SK-N-SH (cell line): ENCODE measurements at regions not wholly inside any gene's neighbourhood (a gene's known extent, or its start where the extent isn't known, plus 50 kb on each side); places are given as distances from the start of the nearest gene placed in this dataset.

Experiments
- CTCF ChIA-PET: fragments of 300-600, 350-600 bp; formaldehyde crosslinking; extraction: SDS; loops from one replicate; lab custom pipeline; 2021; lab: Yijun Ruan, JAX
- POLR2A ChIA-PET: fragments of 350-600 bp; sonication (Branson Sonifier 250); formaldehyde crosslinking; extraction: SDS; loops from one replicate; lab custom pipeline; 2020; ENCODE audit warnings: antibody characterized with exemption, inconsistent platforms; lab: Yijun Ruan, JAX
- DNase-seq: peaks from one replicate; pipeline ENCODE4 v3.0.0; 2012
- H2AFZ ChIP-seq: fragments of 200-600 bp; sonication (generic); 2 replicates; pipeline ENCODE4 v1.8.1; 2016; ENCODE audit warnings: antibody characterized with exemption, mild to moderate bottlenecking, low read depth
- H3F3A ChIP-seq: fragments of 200-600 bp; sonication (generic); replicated peaks from 2 replicates; pipeline ENCODE3; 2016; ENCODE audit warnings: antibody characterized with exemption, mild to moderate bottlenecking; ENCODE audit not compliant: insufficient read depth
- H3K27ac ChIP-seq, 2 experiments: fragments of 200-500 bp in 1 of 2; fragments of 200-600 bp in 1 of 2; sonication (Bioruptor generic) in 1 of 2; sonication (generic), shearing (Covaris generic) in 1 of 2; 2 replicates each; pipeline versions ENCODE4 v1.5.1 to v1.6.1; 2014 to 2016; ENCODE audit warnings: low read depth in 2 of 2, inconsistent platforms in 1 of 2, low read length in 1 of 2, mild to moderate bottlenecking in 1 of 2, mixed read lengths in 1 of 2
- H3K27me3 ChIP-seq: fragments of 200-600 bp; sonication (generic), shearing (Covaris generic); 2 replicates; pipeline ENCODE4 v1.6.1; 2016; ENCODE audit warnings: mixed run types; ENCODE audit not compliant: insufficient read depth
- H3K36me3 ChIP-seq, 2 experiments: fragments of 200-500 bp in 1 of 2; fragments of 200-600 bp in 1 of 2; sonication (Bioruptor generic) in 1 of 2; sonication (generic) in 1 of 2; replicated peaks in 1 of 2; 2 replicates each; pipeline versions ENCODE3 to v1.5.1; 2014 to 2016; ENCODE audit warnings: low read length in 1 of 2, mild to moderate bottlenecking in 1 of 2; ENCODE audit not compliant: insufficient read depth in 2 of 2, control insufficient read depth in 1 of 2
- H3K4me1 ChIP-seq, 2 experiments: fragments of 200-500 bp in 1 of 2; fragments of 200-600 bp in 1 of 2; sonication (Bioruptor generic) in 1 of 2; sonication (generic), shearing (Covaris generic) in 1 of 2; 2 replicates each; pipeline versions ENCODE4 v1.5.1 to v1.6.1; 2014 to 2016; ENCODE audit warnings: low read depth in 1 of 2, low read length in 1 of 2, mixed run types in 1 of 2; ENCODE audit not compliant: insufficient read depth in 2 of 2, control insufficient read depth in 1 of 2
- H3K4me2 ChIP-seq: fragments of 200-600 bp; sonication (generic), shearing (Covaris generic); 2 replicates; pipeline ENCODE4 v1.6.1; 2017; ENCODE audit warnings: mixed run types
- H3K4me3 ChIP-seq, 2 experiments: fragments of 200-500 bp in 1 of 2; fragments of 200-600 bp in 1 of 2; sonication (Bioruptor generic) in 1 of 2; sonication (generic), shearing (Covaris generic) in 1 of 2; 2 replicates each; pipeline versions ENCODE4 v1.5.1 to v1.8.1; 2014 to 2016; ENCODE audit warnings: low read depth in 2 of 2, inconsistent platforms in 1 of 2, low read length in 1 of 2, mild to moderate bottlenecking in 1 of 2, mixed read lengths in 1 of 2, moderate library complexity in 1 of 2
- H3K79me2 ChIP-seq: fragments of 200-600 bp; sonication (generic); 2 replicates; pipeline ENCODE4 v1.8.1; 2017; ENCODE audit warnings: mild to moderate bottlenecking; ENCODE audit not compliant: insufficient read depth
- H3K9ac ChIP-seq: fragments of 200-600 bp; sonication (generic); 2 replicates; pipeline ENCODE4 v1.6.1; 2017; ENCODE audit warnings: mixed run types
- H3K9me2 ChIP-seq: fragments of 200-600 bp; sonication (generic); 2 replicates; pipeline ENCODE4 v1.6.1; 2017; ENCODE audit warnings: mixed run types
- H3K9me3 ChIP-seq: fragments of 200-600 bp; sonication (generic); 2 replicates; pipeline ENCODE4 v1.6.1; 2017; ENCODE audit warnings: mixed run types, mild to moderate bottlenecking, moderate library complexity
- H4K20me1 ChIP-seq: fragments of 200-600 bp; sonication (generic); 2 replicates; pipeline ENCODE4 v1.6.1; 2017; ENCODE audit warnings: mild to moderate bottlenecking, mixed run types; ENCODE audit not compliant: insufficient read depth
- CHD2 ChIP-seq: fragments of 150-350 bp; IDR thresholded peaks from 2 replicates; pipeline ENCODE4 v1.6.1; 2018; ENCODE audit warnings: low read length; ENCODE audit not compliant: partially characterized antibody
- ELF1 ChIP-seq: IDR thresholded peaks from 2 replicates; pipeline ENCODE4 v1.4.0; 2012
- EZH2phosphoT487 ChIP-seq: fragments of 200-600 bp; sonication (generic); IDR thresholded peaks from 2 replicates; pipeline ENCODE4 v1.6.1; 2017; ENCODE audit warnings: low read depth, mixed run types, mild to moderate bottlenecking, antibody characterized with exemption, moderate library complexity, borderline replicate concordance
- FOSL2 ChIP-seq: IDR thresholded peaks from 2 replicates; pipeline ENCODE4 v1.4.0; 2012; ENCODE audit warnings: low read depth, mild to moderate bottlenecking, moderate library complexity, borderline replicate concordance
- FOXM1 ChIP-seq: IDR thresholded peaks from 2 replicates; pipeline ENCODE4 v1.4.0; 2012; ENCODE audit warnings: low read depth, mild to moderate bottlenecking
- GABPA ChIP-seq: IDR thresholded peaks from 2 replicates; pipeline ENCODE4 v1.4.0; 2012; ENCODE audit warnings: low read depth, mild to moderate bottlenecking
- MAX ChIP-seq: IDR thresholded peaks from 2 replicates; pipeline ENCODE4 v1.4.0; 2012; ENCODE audit warnings: low read depth
- MEF2A ChIP-seq: IDR thresholded peaks from 2 replicates; pipeline ENCODE4 v1.4.0; 2012; ENCODE audit warnings: low read depth, borderline replicate concordance
- NFIC ChIP-seq: IDR thresholded peaks from 2 replicates; pipeline ENCODE4 v1.4.0; 2012; ENCODE audit warnings: borderline replicate concordance
- NRF1 ChIP-seq: IDR thresholded peaks from 2 replicates; pipeline ENCODE4 v1.6.1; 2012; ENCODE audit warnings: low read depth, mild to moderate bottlenecking, low read length
- PBX3 ChIP-seq: IDR thresholded peaks from 2 replicates; pipeline ENCODE4; 2012
- POLR2AphosphoS5 ChIP-seq: IDR thresholded peaks from 2 replicates; pipeline ENCODE4 v1.6.1; 2012; ENCODE audit warnings: low read depth, low read length
- RXRA ChIP-seq: IDR thresholded peaks from 2 replicates; pipeline ENCODE4 v1.4.0; 2012; ENCODE audit warnings: low read depth, mild to moderate bottlenecking, borderline replicate concordance
- SIN3A ChIP-seq: IDR thresholded peaks from 2 replicates; pipeline ENCODE4 v1.6.1; 2012; ENCODE audit warnings: low read depth, mild to moderate bottlenecking, low read length, moderate library complexity, borderline replicate concordance
- TCF12 ChIP-seq: IDR thresholded peaks from 2 replicates; pipeline ENCODE4 v1.4.0; 2012
- TEAD4 ChIP-seq: IDR thresholded peaks from 2 replicates; pipeline ENCODE4 v1.4.0; 2012; ENCODE audit warnings: mild to moderate bottlenecking, borderline replicate concordance; ENCODE audit not compliant: insufficient read depth
- USF1 ChIP-seq: IDR thresholded peaks from 2 replicates; pipeline ENCODE4 v1.4.0; 2012; ENCODE audit warnings: low read depth, borderline replicate concordance
- YY1 ChIP-seq: IDR thresholded peaks from 2 replicates; pipeline ENCODE4 v1.4.0; 2012; ENCODE audit warnings: low read depth, mild to moderate bottlenecking
- WGBS: methylation state at CpG from one replicate; pipeline ENCODE4 v1.1.6; 2017; ENCODE audit warnings: low lambda C conversion rate; 5-methylcytosine and 5-hydroxymethylcytosine counted together
- TF ChIP-seq, protein P1 (sequence below): IDR thresholded peaks from 2 replicates; pipeline ENCODE4 v1.6.1; 2012; ENCODE audit warnings: mild to moderate bottlenecking, low read depth, low read length, moderate library complexity
- TF ChIP-seq, protein P2 (sequence below): IDR thresholded peaks from 2 replicates; pipeline ENCODE4 v1.4.0; 2012; ENCODE audit warnings: low read depth, borderline replicate concordance

DNA sequence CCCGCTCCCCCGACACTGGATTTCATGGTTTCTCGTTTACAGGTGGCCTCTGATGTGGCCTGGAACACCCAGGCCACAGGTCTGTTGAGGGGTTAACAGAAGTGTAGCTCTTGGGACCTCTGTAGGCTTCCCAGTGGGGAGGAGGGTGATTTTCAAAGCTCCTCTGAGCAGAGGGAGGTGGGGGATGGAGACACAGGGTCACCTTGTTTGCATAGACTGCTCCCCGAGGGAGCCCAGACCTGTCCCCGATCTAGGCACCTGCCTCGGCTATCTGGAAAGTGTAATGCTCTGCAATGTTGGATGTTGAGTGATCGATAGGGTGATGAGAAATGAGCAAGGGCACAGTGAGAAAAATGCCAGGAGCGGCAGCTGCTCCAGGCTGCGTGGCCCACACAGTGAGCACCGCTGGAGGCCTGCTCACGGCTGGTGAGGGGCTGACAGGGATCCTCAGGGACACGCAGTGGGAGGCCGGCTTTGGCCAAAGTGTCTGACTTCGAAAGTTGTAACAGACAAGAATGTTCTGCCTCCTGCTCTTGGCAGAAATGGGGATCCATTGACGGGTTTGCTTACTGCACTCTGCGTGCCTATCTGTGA lies 594.1 kb downstream of the BRD1 start:
- no peaks in the 10 kb centered on the region; the same call in 1 of the 2 replicates for H3K27me3 ChIP-seq
- H3K4me2 ChIP-seq = no peak overlapping the region
- WGBS = 30% methylated on average over 13 of the region's 16 CpGs
- no peak for DNase-seq
- H3K79me2 ChIP-seq = no peaks in the 10 kb centered on the region
- no peaks in the 10 kb centered on the region for H4K20me1 ChIP-seq
- no peaks in the 10 kb centered on the region for H3K9me2 ChIP-seq
- no peak overlapping the region for H3K27ac ChIP-seq
- no peaks in the 10 kb centered on the region for H3K9me3 ChIP-seq
- no peak overlapping the region for H3K9ac ChIP-seq
- CTCF ChIA-PET = no interaction called here
- H2AFZ ChIP-seq = no peak overlapping the region
- H3K4me1 ChIP-seq = no peaks in the 10 kb centered on the region; a peak in 1 of 4 replicates
- H3F3A ChIP-seq = no peaks in the 10 kb centered on the region
- H3K4me3 ChIP-seq = no peak overlapping the region
- POLR2A ChIA-PET = no interaction called here
- H3K36me3 ChIP-seq = no peaks in the 10 kb centered on the region
- TF ChIP-seq MEF2A (no peak), CHD2 (no peak), EZH2phosphoT487 (no peak), FOXM1 (no peak), TEAD4 (no peak), NRF1 (no peak), POLR2AphosphoS5 (no peak), FOSL2 (no peak), YY1 (no peak), GABPA (no peak), USF1 (no peak), ELF1 (no peak), RXRA (no peak), PBX3 (no peak), TCF12 (no peak), SIN3A (no peak), MAX (no peak), NFIC (no peak)
- TF ChIP-seq, protein P1, sequence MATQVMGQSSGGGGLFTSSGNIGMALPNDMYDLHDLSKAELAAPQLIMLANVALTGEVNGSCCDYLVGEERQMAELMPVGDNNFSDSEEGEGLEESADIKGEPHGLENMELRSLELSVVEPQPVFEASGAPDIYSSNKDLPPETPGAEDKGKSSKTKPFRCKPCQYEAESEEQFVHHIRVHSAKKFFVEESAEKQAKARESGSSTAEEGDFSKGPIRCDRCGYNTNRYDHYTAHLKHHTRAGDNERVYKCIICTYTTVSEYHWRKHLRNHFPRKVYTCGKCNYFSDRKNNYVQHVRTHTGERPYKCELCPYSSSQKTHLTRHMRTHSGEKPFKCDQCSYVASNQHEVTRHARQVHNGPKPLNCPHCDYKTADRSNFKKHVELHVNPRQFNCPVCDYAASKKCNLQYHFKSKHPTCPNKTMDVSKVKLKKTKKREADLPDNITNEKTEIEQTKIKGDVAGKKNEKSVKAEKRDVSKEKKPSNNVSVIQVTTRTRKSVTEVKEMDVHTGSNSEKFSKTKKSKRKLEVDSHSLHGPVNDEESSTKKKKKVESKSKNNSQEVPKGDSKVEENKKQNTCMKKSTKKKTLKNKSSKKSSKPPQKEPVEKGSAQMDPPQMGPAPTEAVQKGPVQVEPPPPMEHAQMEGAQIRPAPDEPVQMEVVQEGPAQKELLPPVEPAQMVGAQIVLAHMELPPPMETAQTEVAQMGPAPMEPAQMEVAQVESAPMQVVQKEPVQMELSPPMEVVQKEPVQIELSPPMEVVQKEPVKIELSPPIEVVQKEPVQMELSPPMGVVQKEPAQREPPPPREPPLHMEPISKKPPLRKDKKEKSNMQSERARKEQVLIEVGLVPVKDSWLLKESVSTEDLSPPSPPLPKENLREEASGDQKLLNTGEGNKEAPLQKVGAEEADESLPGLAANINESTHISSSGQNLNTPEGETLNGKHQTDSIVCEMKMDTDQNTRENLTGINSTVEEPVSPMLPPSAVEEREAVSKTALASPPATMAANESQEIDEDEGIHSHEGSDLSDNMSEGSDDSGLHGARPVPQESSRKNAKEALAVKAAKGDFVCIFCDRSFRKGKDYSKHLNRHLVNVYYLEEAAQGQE = no peak
- TF ChIP-seq, protein P2, sequence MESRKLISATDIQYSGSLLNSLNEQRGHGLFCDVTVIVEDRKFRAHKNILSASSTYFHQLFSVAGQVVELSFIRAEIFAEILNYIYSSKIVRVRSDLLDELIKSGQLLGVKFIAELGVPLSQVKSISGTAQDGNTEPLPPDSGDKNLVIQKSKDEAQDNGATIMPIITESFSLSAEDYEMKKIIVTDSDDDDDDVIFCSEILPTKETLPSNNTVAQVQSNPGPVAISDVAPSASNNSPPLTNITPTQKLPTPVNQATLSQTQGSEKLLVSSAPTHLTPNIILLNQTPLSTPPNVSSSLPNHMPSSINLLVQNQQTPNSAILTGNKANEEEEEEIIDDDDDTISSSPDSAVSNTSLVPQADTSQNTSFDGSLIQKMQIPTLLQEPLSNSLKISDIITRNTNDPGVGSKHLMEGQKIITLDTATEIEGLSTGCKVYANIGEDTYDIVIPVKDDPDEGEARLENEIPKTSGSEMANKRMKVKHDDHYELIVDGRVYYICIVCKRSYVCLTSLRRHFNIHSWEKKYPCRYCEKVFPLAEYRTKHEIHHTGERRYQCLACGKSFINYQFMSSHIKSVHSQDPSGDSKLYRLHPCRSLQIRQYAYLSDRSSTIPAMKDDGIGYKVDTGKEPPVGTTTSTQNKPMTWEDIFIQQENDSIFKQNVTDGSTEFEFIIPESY = no peak
